WTC11 (cell line): ENCODE measurements at regions not wholly inside any gene's neighbourhood (a gene's known extent, or its start where the extent isn't known, plus 50 kb on each side); places are given as distances from the start of the nearest gene placed in this dataset.

Experiments
- ATAC-seq: fragments of 200-7000 bp; cut with Tn5 transposase; 2 replicates; pipeline ENCODE4 v1.10.0; 2021; ENCODE audit warnings: mild to moderate bottlenecking, moderate library complexity
- CTCF ChIA-PET: fragments of 300-600 bp; sonication (Branson Sonifier 250); formaldehyde crosslinking; loops from one replicate; lab custom pipeline; 2021; ENCODE audit warnings: antibody characterized with exemption; lab: Charles Lee
- POLR2A ChIA-PET: fragments of 350-600 bp; sonication (Branson Sonifier 250); formaldehyde crosslinking; loops from one replicate; lab custom pipeline; 2021; ENCODE audit warnings: antibody characterized with exemption; lab: Charles Lee
- DNase-seq: peaks from one replicate; pipeline ENCODE4 v3.0.0; 2021; ENCODE audit warnings: low spot score
- H3K27ac Mint-ChIP-seq: 2 replicates; pipeline ENCODE4 v1.8.0; 2021; ENCODE audit warnings: mixed read lengths
- H3K27me3 Mint-ChIP-seq: 2 replicates; pipeline ENCODE4 v1.8.0; 2021; ENCODE audit warnings: low read depth, mild to moderate bottlenecking, moderate library complexity, mixed read lengths
- H3K36me3 Mint-ChIP-seq: 2 replicates; pipeline ENCODE4 v1.8.0; 2021; ENCODE audit warnings: mixed read lengths
- H3K4me1 Mint-ChIP-seq: 2 replicates; pipeline ENCODE4 v1.8.0; 2022; ENCODE audit warnings: mixed read lengths
- H3K4me3 Mint-ChIP-seq: 2 replicates; pipeline ENCODE4 v1.8.0; 2021; ENCODE audit warnings: mild to moderate bottlenecking, moderate library complexity, mixed read lengths
- H3K9me3 Mint-ChIP-seq: 2 replicates; pipeline ENCODE4 v1.8.0; 2021; ENCODE audit warnings: mixed read lengths
- ATF1 ChIP-seq: sonication (generic); formaldehyde crosslinking; IDR thresholded peaks from 2 replicates; pipeline ENCODE4 v1.8.1; 2023; ENCODE audit warnings: mild to moderate bottlenecking, moderate library complexity, missing genetic modification reagents
- ATF6 ChIP-seq: sonication (generic); formaldehyde crosslinking; IDR thresholded peaks from 2 replicates; pipeline ENCODE4 v1.8.1; 2023; ENCODE audit warnings: mild to moderate bottlenecking, missing genetic modification reagents
- CREB1 ChIP-seq: sonication (generic); formaldehyde crosslinking; IDR thresholded peaks from 2 replicates; pipeline ENCODE4 v1.8.0; 2023; ENCODE audit warnings: mild to moderate bottlenecking, missing genetic modification reagents
- ELF4 ChIP-seq: sonication (generic); formaldehyde crosslinking; IDR thresholded peaks from 2 replicates; pipeline ENCODE4 v1.8.1; 2022; ENCODE audit warnings: low read depth, mild to moderate bottlenecking, moderate library complexity, missing genetic modification reagents
- ETV6 ChIP-seq: sonication (generic); formaldehyde crosslinking; IDR thresholded peaks from 2 replicates; pipeline ENCODE4 v1.8.1; 2022; ENCODE audit warnings: mild to moderate bottlenecking, missing genetic modification reagents
- GABPB1 ChIP-seq: sonication (generic); formaldehyde crosslinking; IDR thresholded peaks from 2 replicates; pipeline ENCODE4 v1.8.1; 2023; ENCODE audit warnings: mild to moderate bottlenecking, missing genetic modification reagents
- HMGA2 ChIP-seq: fragments of 250-450 bp; sonication (Bioruptor Pico); IDR thresholded peaks from 2 replicates; pipeline ENCODE4 v1.4.0; 2021; ENCODE audit warnings: mild to moderate bottlenecking, moderate library complexity
- JAZF1 ChIP-seq: fragments of 250-450 bp; sonication (Bioruptor Pico); IDR thresholded peaks from 2 replicates; pipeline ENCODE4 v1.9.0; 2021; ENCODE audit warnings: moderate library complexity, mild to moderate bottlenecking, inconsistent platforms
- MYBL2 ChIP-seq: sonication (generic); formaldehyde crosslinking; IDR thresholded peaks from 2 replicates; pipeline ENCODE4 v1.8.1; 2023; ENCODE audit warnings: mild to moderate bottlenecking, moderate library complexity, missing genetic modification reagents
- NFE2L1 ChIP-seq: sonication (generic); formaldehyde crosslinking; IDR thresholded peaks from 2 replicates; pipeline ENCODE4 v1.8.1; 2023; ENCODE audit warnings: missing genetic modification reagents
- PREB ChIP-seq: sonication (generic); formaldehyde crosslinking; IDR thresholded peaks from 2 replicates; pipeline ENCODE4 v1.8.1; 2022; ENCODE audit warnings: mild to moderate bottlenecking, missing genetic modification reagents, moderate library complexity, borderline replicate concordance
- SMAD4 ChIP-seq: sonication (generic); formaldehyde crosslinking; IDR thresholded peaks from 2 replicates; pipeline ENCODE4 v1.8.0; 2022; ENCODE audit warnings: mild to moderate bottlenecking, missing genetic modification reagents
- ZNF232 ChIP-seq: sonication (generic); formaldehyde crosslinking; IDR thresholded peaks from 2 replicates; pipeline ENCODE4 v1.8.0; 2022; ENCODE audit warnings: mild to moderate bottlenecking, missing genetic modification reagents
- ZNF281 ChIP-seq: sonication (generic); formaldehyde crosslinking; IDR thresholded peaks from 2 replicates; pipeline ENCODE4 v1.8.0; 2023; ENCODE audit warnings: mild to moderate bottlenecking, missing genetic modification reagents
- ZNF317 ChIP-seq: sonication (generic); formaldehyde crosslinking; IDR thresholded peaks from 2 replicates; pipeline ENCODE4 v1.8.1; 2023; ENCODE audit warnings: low read depth, mild to moderate bottlenecking, moderate library complexity, missing genetic modification reagents, borderline replicate concordance
- ZNF396 ChIP-seq: fragments of 250-450 bp; sonication (Bioruptor Pico); IDR thresholded peaks from 2 replicates; pipeline ENCODE4 v1.8.0; 2021; ENCODE audit warnings: mild to moderate bottlenecking, moderate library complexity, borderline replicate concordance
- ZNF671 ChIP-seq: fragments of 250-450 bp; sonication (Bioruptor Pico); IDR thresholded peaks from 2 replicates; pipeline ENCODE4 v1.8.0; 2021; ENCODE audit warnings: mild to moderate bottlenecking
- TF ChIP-seq, protein P1 (sequence below): fragments of 250-450 bp; sonication (Bioruptor Pico); IDR thresholded peaks from 2 replicates; pipeline ENCODE4 v1.9.0; 2021; ENCODE audit warnings: mild to moderate bottlenecking, borderline replicate concordance
- TF ChIP-seq, protein P2 (sequence below): fragments of 250-450 bp; sonication (Bioruptor Pico); IDR thresholded peaks from 2 replicates; pipeline ENCODE4 v1.9.0; 2021; ENCODE audit warnings: moderate library complexity, mild to moderate bottlenecking, inconsistent platforms, borderline replicate concordance
- TF ChIP-seq, protein P3 (sequence below): sonication (generic); formaldehyde crosslinking; IDR thresholded peaks from 2 replicates; pipeline ENCODE4 v1.8.1; 2022; ENCODE audit warnings: low read depth, missing genetic modification reagents, borderline replicate concordance
- TF ChIP-seq, protein P4 (sequence below): sonication (generic); formaldehyde crosslinking; IDR thresholded peaks from 2 replicates; pipeline ENCODE4 v1.8.0; 2022; ENCODE audit warnings: missing genetic modification reagents

DNA sequence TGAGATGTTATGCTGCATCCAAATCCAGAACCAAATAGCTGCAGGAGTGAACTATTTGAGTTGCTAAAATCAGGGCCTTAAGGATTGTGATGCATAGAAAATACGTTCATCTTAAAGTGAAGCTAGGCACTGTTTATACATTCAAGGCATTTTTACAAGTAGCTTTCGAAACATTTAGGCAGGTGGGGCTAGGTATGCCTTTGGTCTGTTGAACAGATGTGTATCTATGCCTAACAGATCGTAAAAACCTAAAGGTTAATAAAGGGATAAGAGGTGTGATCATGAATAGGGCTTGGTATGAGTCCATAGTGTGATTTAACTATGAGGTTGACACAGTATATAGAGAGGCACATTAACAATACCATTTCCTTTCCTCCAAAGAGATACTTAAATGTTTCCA lies 262.5 kb downstream of the SEMA3D start:
- Mint-ChIP-seq H3K36me3 (peaks cover 13% of the 10 kb centered on the region), H3K4me1 (peaks cover 11% of the 10 kb centered on the region), H3K9me3 (peaks cover 16% of the 10 kb centered on the region), H3K4me3 (no peak overlapping the region), H3K27ac (no peak overlapping the region), H3K27me3 (no peaks in the 10 kb centered on the region)
- no peak for DNase-seq
- TF ChIP-seq MYBL2 (CRISPR knock-in tag) (no peak), ZNF317 (no peak), ZNF671 (CRISPR knock-in tag) (no peak), ZNF281 (CRISPR knock-in tag) (no peak), SMAD4 (CRISPR knock-in tag) (no peak), ELF4 (CRISPR knock-in tag) (no peak), ATF6 (CRISPR knock-in tag) (no peak), PREB (no peak), ATF1 (no peak), ETV6 (CRISPR knock-in tag) (no peak), NFE2L1 (CRISPR knock-in tag) (no peak), ZNF232 (no peak)
- TF ChIP-seq, protein P1, sequence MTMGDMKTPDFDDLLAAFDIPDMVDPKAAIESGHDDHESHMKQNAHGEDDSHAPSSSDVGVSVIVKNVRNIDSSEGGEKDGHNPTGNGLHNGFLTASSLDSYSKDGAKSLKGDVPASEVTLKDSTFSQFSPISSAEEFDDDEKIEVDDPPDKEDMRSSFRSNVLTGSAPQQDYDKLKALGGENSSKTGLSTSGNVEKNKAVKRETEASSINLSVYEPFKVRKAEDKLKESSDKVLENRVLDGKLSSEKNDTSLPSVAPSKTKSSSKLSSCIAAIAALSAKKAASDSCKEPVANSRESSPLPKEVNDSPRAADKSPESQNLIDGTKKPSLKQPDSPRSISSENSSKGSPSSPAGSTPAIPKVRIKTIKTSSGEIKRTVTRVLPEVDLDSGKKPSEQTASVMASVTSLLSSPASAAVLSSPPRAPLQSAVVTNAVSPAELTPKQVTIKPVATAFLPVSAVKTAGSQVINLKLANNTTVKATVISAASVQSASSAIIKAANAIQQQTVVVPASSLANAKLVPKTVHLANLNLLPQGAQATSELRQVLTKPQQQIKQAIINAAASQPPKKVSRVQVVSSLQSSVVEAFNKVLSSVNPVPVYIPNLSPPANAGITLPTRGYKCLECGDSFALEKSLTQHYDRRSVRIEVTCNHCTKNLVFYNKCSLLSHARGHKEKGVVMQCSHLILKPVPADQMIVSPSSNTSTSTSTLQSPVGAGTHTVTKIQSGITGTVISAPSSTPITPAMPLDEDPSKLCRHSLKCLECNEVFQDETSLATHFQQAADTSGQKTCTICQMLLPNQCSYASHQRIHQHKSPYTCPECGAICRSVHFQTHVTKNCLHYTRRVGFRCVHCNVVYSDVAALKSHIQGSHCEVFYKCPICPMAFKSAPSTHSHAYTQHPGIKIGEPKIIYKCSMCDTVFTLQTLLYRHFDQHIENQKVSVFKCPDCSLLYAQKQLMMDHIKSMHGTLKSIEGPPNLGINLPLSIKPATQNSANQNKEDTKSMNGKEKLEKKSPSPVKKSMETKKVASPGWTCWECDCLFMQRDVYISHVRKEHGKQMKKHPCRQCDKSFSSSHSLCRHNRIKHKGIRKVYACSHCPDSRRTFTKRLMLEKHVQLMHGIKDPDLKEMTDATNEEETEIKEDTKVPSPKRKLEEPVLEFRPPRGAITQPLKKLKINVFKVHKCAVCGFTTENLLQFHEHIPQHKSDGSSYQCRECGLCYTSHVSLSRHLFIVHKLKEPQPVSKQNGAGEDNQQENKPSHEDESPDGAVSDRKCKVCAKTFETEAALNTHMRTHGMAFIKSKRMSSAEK (CRISPR knock-in tag), result no peak
- TF ChIP-seq, protein P2, sequence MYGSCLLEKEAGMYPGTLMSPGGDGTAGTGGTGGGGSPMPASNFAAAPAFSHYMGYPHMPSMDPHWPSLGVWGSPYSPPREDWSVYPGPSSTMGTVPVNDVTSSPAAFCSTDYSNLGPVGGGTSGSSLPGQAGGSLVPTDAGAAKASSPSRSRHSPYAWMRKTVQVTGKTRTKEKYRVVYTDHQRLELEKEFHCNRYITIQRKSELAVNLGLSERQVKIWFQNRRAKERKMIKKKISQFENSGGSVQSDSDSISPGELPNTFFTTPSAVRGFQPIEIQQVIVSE (CRISPR knock-in tag), result no peak
- CTCF ChIA-PET, result interaction anchor here (0.5 kb wide), 1 partner anchor 901 kb away, joined by 3 read pairs; no protein-coding TSS in a partner anchor
- POLR2A ChIA-PET, result no interaction called here
- ATAC-seq, result no peak

DNA sequence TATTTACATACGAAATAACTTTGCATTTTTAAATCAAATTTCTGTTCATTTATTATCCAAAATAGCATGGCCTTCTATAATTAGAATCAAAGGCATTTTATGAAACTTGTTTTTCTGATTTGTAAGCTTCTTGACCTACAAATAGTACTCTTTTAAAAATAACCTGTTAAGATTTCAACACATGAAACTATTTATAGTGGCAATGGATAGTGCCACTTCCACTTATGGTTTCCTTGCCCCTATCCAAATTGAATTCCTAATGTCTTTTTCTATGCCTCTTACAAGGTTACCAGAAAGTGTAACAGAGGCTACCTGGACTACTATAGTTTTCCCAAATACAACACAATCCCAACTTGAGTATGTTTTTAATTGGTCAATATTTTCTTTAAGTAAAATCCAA lies 263.5 kb downstream of the SEMA3D start:
- TF ChIP-seq JAZF1 (CRISPR knock-in tag) (no peak), ZNF396 (no peak), ATF1 (no peak), GABPB1 (CRISPR knock-in tag) (no peak), HMGA2 (CRISPR knock-in tag) (no peak), CREB1 (no peak)
- TF ChIP-seq, protein P3, sequence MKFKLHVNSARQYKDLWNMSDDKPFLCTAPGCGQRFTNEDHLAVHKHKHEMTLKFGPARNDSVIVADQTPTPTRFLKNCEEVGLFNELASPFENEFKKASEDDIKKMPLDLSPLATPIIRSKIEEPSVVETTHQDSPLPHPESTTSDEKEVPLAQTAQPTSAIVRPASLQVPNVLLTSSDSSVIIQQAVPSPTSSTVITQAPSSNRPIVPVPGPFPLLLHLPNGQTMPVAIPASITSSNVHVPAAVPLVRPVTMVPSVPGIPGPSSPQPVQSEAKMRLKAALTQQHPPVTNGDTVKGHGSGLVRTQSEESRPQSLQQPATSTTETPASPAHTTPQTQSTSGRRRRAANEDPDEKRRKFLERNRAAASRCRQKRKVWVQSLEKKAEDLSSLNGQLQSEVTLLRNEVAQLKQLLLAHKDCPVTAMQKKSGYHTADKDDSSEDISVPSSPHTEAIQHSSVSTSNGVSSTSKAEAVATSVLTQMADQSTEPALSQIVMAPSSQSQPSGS, result no peak
- TF ChIP-seq, protein P4, sequence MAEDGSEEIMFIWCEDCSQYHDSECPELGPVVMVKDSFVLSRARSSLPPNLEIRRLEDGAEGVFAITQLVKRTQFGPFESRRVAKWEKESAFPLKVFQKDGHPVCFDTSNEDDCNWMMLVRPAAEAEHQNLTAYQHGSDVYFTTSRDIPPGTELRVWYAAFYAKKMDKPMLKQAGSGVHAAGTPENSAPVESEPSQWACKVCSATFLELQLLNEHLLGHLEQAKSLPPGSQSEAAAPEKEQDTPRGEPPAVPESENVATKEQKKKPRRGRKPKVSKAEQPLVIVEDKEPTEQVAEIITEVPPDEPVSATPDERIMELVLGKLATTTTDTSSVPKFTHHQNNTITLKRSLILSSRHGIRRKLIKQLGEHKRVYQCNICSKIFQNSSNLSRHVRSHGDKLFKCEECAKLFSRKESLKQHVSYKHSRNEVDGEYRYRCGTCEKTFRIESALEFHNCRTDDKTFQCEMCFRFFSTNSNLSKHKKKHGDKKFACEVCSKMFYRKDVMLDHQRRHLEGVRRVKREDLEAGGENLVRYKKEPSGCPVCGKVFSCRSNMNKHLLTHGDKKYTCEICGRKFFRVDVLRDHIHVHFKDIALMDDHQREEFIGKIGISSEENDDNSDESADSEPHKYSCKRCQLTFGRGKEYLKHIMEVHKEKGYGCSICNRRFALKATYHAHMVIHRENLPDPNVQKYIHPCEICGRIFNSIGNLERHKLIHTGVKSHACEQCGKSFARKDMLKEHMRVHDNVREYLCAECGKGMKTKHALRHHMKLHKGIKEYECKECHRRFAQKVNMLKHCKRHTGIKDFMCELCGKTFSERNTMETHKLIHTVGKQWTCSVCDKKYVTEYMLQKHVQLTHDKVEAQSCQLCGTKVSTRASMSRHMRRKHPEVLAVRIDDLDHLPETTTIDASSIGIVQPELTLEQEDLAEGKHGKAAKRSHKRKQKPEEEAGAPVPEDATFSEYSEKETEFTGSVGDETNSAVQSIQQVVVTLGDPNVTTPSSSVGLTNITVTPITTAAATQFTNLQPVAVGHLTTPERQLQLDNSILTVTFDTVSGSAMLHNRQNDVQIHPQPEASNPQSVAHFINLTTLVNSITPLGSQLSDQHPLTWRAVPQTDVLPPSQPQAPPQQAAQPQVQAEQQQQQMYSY (CRISPR knock-in tag), result no peak
- Mint-ChIP-seq H3K4me1 (peaks cover 11% of the 10 kb centered on the region), H3K9me3 (peaks cover 26% of the 10 kb centered on the region), H3K36me3 (peaks cover 24% of the 10 kb centered on the region), H3K27ac (no peak overlapping the region), H3K27me3 (no peaks in the 10 kb centered on the region), H3K4me3 (no peak overlapping the region)
- ChIA-PET CTCF (no interaction called here), POLR2A (no interaction called here)
- DNase-seq (no peak), ATAC-seq (no peak)
